ENCODE measurements at regions not wholly inside any gene's neighbourhood (a gene's known extent, or its start where the extent isn't known, plus 50 kb on each side); places are given as distances from the start of the nearest gene placed in this dataset.
"Not testable (repeated sequence)": the region's sequence is repeated elsewhere in the genome, so short reads cannot be mapped to it uniquely, and the experiment has no call there.

- no peak for DNase-seq
Observed at GRCh38 chr4:14902342-14902741, 99.9 kb upstream of the CPEB2 start.

- DNase-seq: no peak
Observed at GRCh38 chr4:14903321-14903720, 99.0 kb upstream of the CPEB2 start.

- DNase-seq: no peak
Observed at GRCh38 chr4:14906805-14907204, 95.5 kb upstream of the CPEB2 start.

GRCh38 chr4:14908635-14909034 lies 93.6 kb upstream of the CPEB2 start:
- no peak for DNase-seq

GRCh38 chr4:14910411-14910810 lies 91.9 kb upstream of the CPEB2 start:
- DNase-seq: no peak

GRCh38 chr4:14912426-14912825 lies 89.9 kb upstream of the CPEB2 start:
- no peak for DNase-seq

- no peak for DNase-seq
Observed at GRCh38 chr4:14915018-14915417, 87.3 kb upstream of the CPEB2 start.

GRCh38 chr4:14916554-14917297 lies 85.6 kb upstream of the CPEB2 start:
- DNase-seq: no peak

GRCh38 chr4:14917298-14917633 lies 85.0 kb upstream of the CPEB2 start:
- no peak for DNase-seq

GRCh38 chr4:14918336-14918735 lies 83.9 kb upstream of the CPEB2 start:
- no peak for DNase-seq

- no peak for DNase-seq
Observed at GRCh38 chr4:14919785-14920184, 82.5 kb upstream of the CPEB2 start.

- no peak for DNase-seq
Observed at GRCh38 chr4:14920237-14920636, 82.0 kb upstream of the CPEB2 start.

GRCh38 chr4:14920759-14921320 lies 81.4 kb upstream of the CPEB2 start:
- DNase-seq: no peak

- DNase-seq: not testable (repeated sequence)
Observed at GRCh38 chr4:14921781-14922180, 80.5 kb upstream of the CPEB2 start.

- no peak for DNase-seq
Observed at GRCh38 chr4:14924076-14924811, 78.0 kb upstream of the CPEB2 start.

GRCh38 chr4:14924812-14925344 lies 77.4 kb upstream of the CPEB2 start:
- no peak for DNase-seq

GRCh38 chr4:14925471-14925870 lies 76.8 kb upstream of the CPEB2 start:
- no peak for DNase-seq

- DNase-seq: no peak
Observed at GRCh38 chr4:14926368-14926767, 75.9 kb upstream of the CPEB2 start.

GRCh38 chr4:14928035-14928434 lies 74.2 kb upstream of the CPEB2 start:
- no peak for DNase-seq

GRCh38 chr4:14929669-14930068 lies 72.6 kb upstream of the CPEB2 start:
- DNase-seq: no peak

- no peak for DNase-seq
Observed at GRCh38 chr4:14934704-14935390, 67.4 kb upstream of the CPEB2 start.

- DNase-seq: no peak
Observed at GRCh38 chr4:14943749-14944148, 58.5 kb upstream of the CPEB2 start.

GRCh38 chr4:14952352-14952751 lies 49.9 kb upstream of the CPEB2 start:
- no peak for DNase-seq

All from CD4-positive, alpha-beta T cell treated with Interleukin-6 for 4 hours (primary cell).